ENCODE measurements at regions not wholly inside any gene's neighbourhood (a gene's known extent, or its start where the extent isn't known, plus 50 kb on each side); places are given as distances from the start of the nearest gene placed in this dataset.

GRCh38 chr2:228678110-228678509, 496.6 kb upstream of the SPHKAP start:
- no peak for ATAC-seq

GRCh38 chr2:228675646-228676045, 494.2 kb upstream of the SPHKAP start:
- no peak overlapping the region for H3K4me3 ChIP-seq (ENCODE audit: low read length)
- no peak for ATAC-seq
- no peaks in the 10 kb centered on the region for H3K27me3 ChIP-seq (ENCODE audit: control insufficient read depth, insufficient read depth)
- H3K27ac ChIP-seq (ENCODE audit: low read length): no peak overlapping the region
- no peaks in the 10 kb centered on the region for H3K4me1 ChIP-seq (ENCODE audit: control insufficient read depth, insufficient read depth, low read length)
- no peak for DNase-seq
- no peaks in the 10 kb centered on the region for H3K9me3 ChIP-seq (ENCODE audit: control insufficient read depth, low read length)
- intact Hi-C loops (cut with DNase I): no loop called here

More at GRCh38 chr2:228678110-228678509, 496.6 kb upstream of the SPHKAP start:
- Histone ChIP-seq H3K9me3 (ENCODE audit: control insufficient read depth, low read length) (no peaks in the 10 kb centered on the region), H3K27ac (ENCODE audit: low read length) (no peak overlapping the region), H3K27me3 (ENCODE audit: control insufficient read depth, insufficient read depth) (no peaks in the 10 kb centered on the region), H3K4me1 (ENCODE audit: control insufficient read depth, insufficient read depth, low read length) (no peaks in the 10 kb centered on the region), H3K4me3 (ENCODE audit: low read length) (no peak overlapping the region)
- WGBS: 82% methylated on average over 4 of the region's 4 CpGs
- no peak for DNase-seq
- intact Hi-C loops (cut with DNase I): no loop called here

- 42% methylated on average over 2 of the region's 2 CpGs for WGBS
- H3K9me3 ChIP-seq (ENCODE audit: control insufficient read depth, low read length): no peaks in the 10 kb centered on the region
- no peaks in the 10 kb centered on the region for H3K4me1 ChIP-seq (ENCODE audit: control insufficient read depth, insufficient read depth, low read length)
- intact Hi-C loops (cut with DNase I): no loop called here
- H3K4me3 ChIP-seq (ENCODE audit: low read length): no peak overlapping the region
- no peaks in the 10 kb centered on the region for H3K27me3 ChIP-seq (ENCODE audit: control insufficient read depth, insufficient read depth)
- H3K27ac ChIP-seq (ENCODE audit: low read length): no peak overlapping the region
- ATAC-seq: peak; percentile 72 to 80
- DNase-seq: no peak
Observed at GRCh38 chr2:228675091-228675490, 493.6 kb upstream of the SPHKAP start.

GRCh38 chr2:228673876-228674554, 492.5 kb upstream of the SPHKAP start:
- no peak for DNase-seq
- no peaks in the 10 kb centered on the region for H3K9me3 ChIP-seq (ENCODE audit: control insufficient read depth, low read length)
- H3K4me3 ChIP-seq (ENCODE audit: low read length): no peak overlapping the region
- no peak overlapping the region for H3K27ac ChIP-seq (ENCODE audit: low read length)
- no peaks in the 10 kb centered on the region for H3K4me1 ChIP-seq (ENCODE audit: control insufficient read depth, insufficient read depth, low read length)
- 26% methylated on average over 3 of the region's 3 CpGs for whole genome bisulfite sequencing
- intact Hi-C loops (cut with DNase I): no loop called here
- no peaks in the 10 kb centered on the region for H3K27me3 ChIP-seq (ENCODE audit: control insufficient read depth, insufficient read depth)
- ATAC-seq: peak; percentile 41 to 61

DNA sequence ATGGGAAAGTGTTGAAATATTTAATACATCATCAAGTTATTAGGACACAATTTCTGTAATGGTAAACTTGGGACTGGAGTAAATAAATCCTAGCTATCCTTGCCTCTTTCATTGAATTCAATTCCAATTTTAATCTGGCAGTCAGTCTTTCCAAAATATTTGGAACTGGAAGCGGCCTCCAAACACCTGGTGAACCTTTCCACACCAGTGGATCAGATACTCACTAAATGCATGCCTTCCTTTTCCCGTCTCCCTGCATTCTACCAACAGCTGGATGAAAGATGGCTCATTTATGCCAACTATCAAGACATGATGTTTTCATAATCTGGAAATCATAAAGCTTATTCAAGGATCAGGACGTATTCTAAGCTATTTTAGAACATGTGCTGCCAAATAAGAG, 488.2 kb upstream of the SPHKAP start:
- intact Hi-C loops (cut with DNase I): loop anchor here in 1 of 4 donors (10.0 kb wide), 1 partner anchor 625 kb away; no protein-coding TSS in a partner anchor
- ATAC-seq (no peak), DNase-seq (no peak)
- Histone ChIP-seq H3K27ac (ENCODE audit: low read length) (no peak overlapping the region), H3K4me3 (ENCODE audit: low read length) (no peak overlapping the region), H3K27me3 (ENCODE audit: control insufficient read depth, insufficient read depth) (no peaks in the 10 kb centered on the region), H3K4me1 (ENCODE audit: control insufficient read depth, insufficient read depth, low read length) (no peaks in the 10 kb centered on the region), H3K9me3 (ENCODE audit: control insufficient read depth, low read length) (no peaks in the 10 kb centered on the region)
- WGBS: 33% methylated on average over 3 of the region's 3 CpGs

DNA sequence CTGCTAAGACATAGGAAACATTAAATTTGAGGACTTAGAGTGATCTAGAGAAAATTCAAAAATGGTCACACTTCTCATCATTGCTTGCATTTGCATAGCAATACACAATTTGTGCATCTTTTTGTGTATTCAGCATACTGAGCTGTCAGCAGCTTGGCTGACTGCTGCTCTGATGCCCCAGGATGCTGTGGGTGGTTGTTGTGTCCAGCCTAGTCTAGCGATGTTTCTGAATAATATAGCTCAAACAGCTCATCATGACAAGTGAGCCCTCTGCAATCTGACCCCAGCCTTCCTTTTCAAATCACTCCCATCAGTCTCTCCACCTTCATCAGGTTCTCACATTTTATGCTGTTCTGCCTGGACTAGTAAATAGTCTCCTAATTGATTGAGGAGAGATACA, 483.7 kb upstream of the SPHKAP start:
- no peaks in the 10 kb centered on the region for H3K9me3 ChIP-seq (ENCODE audit: control insufficient read depth, low read length)
- no peak overlapping the region for H3K4me3 ChIP-seq (ENCODE audit: low read length)
- DNase-seq: no peak
- ATAC-seq: no peak
- H3K27ac ChIP-seq (ENCODE audit: low read length): peak overlapping the region; percentile 45
- WGBS: 80% methylated on average over 1 of the region's 1 CpG
- intact Hi-C loops (cut with DNase I): loop anchor here in 1 of 4 donors (10.0 kb wide), 1 partner anchor 620 kb away; no protein-coding TSS in a partner anchor
- no peaks in the 10 kb centered on the region for H3K27me3 ChIP-seq (ENCODE audit: control insufficient read depth, insufficient read depth)
- no peaks in the 10 kb centered on the region for H3K4me1 ChIP-seq (ENCODE audit: control insufficient read depth, insufficient read depth, low read length)

DNA sequence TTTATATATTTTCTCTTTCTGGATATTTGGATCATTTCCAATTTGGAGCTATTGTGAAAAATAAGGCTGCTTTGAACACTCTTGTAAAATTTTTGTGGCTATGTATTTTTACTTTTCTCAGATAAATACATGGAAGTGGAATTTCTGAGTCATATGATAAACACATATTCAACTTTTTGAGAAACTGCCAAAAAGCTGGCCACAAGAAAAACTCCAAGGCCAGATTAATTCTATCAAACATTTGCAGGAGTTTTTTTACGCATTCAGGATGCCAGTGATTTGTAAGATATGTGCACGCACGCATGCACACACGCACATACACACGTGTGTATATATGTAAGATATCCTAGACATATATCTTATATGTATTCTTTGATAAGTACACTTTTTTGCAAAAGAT, 477.5 kb upstream of the SPHKAP start:
- no peaks in the 10 kb centered on the region for H3K27me3 ChIP-seq (ENCODE audit: control insufficient read depth, insufficient read depth)
- H3K27ac ChIP-seq (ENCODE audit: low read length): no peak overlapping the region
- ATAC-seq (no peak), DNase-seq (no peak)
- H3K9me3 ChIP-seq (ENCODE audit: control insufficient read depth, low read length): no peaks in the 10 kb centered on the region
- no peaks in the 10 kb centered on the region for H3K4me1 ChIP-seq (ENCODE audit: control insufficient read depth, insufficient read depth, low read length)
- no peak overlapping the region for H3K4me3 ChIP-seq (ENCODE audit: low read length)
- intact Hi-C loops (cut with DNase I): loop anchor here (5.0 to 10.0 kb wide), 5 partner anchors 344 to 722 kb away; partner anchors contain the start of gene SPHKAP (in 1 of the 4)
- WGBS: 76% methylated on average over 5 of the region's 5 CpGs

DNA sequence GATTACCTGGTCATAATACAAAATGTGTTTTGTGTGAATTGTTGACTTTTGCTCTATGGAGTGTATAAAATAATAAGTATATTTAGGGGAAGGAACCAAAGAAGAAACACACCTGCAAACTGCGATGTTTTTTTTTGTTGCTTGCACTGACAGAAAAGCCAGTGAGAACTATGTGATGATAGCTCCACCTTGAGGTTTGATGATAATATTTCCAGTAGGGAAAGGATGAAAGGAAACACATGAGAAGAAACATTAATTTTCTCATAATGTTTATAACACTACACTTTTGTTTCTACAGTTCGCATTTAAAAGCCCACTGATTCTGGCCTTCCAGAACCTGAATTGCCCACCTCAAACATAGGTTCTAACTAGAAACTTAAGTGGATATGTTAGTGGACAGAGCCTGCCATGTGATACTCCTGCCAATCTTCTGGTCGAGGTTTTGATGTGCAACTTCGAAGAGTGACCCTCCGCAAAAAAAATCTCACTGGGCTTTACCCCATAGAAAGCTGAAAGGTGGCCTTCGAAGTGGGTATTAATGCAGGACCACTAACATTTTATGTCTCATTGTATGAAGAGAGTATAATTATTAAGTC, 476.4 kb upstream of the SPHKAP start:
- Histone ChIP-seq H3K27me3 (ENCODE audit: control insufficient read depth, insufficient read depth) (no peaks in the 10 kb centered on the region), H3K27ac (ENCODE audit: low read length) (no peak overlapping the region), H3K4me3 (ENCODE audit: low read length) (no peak overlapping the region), H3K4me1 (ENCODE audit: control insufficient read depth, insufficient read depth, low read length) (no peaks in the 10 kb centered on the region), H3K9me3 (ENCODE audit: control insufficient read depth, low read length) (no peaks in the 10 kb centered on the region)
- DNase-seq (no peak), ATAC-seq (no peak)
- intact Hi-C loops (cut with DNase I): loop anchor here (5.0 to 10.0 kb wide), 5 partner anchors 343 to 721 kb away; partner anchors contain the start of gene SPHKAP (in 1 of the 4)
- 51% methylated on average over 6 of the region's 6 CpGs for WGBS

DNA sequence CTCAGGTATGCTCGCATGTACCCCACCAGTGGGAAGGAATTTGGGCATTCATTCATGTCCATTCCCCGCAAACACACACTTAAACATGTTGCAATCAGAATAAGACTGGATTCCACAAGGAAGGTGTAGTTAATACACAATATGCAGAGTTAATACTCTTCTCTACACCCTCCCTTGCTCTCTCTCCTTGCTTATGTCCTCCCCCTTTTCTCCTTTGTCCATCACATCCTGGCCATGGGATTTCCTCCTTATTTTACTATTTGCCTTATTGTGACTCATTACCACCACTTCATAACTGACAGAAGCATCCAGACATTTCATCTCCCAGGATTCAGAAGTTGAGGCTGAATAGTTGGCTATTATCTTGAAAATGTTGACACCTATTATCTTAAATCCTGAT, 473.8 kb upstream of the SPHKAP start:
- Histone ChIP-seq H3K27me3 (ENCODE audit: control insufficient read depth, insufficient read depth) (no peaks in the 10 kb centered on the region), H3K4me3 (ENCODE audit: low read length) (no peak overlapping the region), H3K4me1 (ENCODE audit: control insufficient read depth, insufficient read depth, low read length) (no peaks in the 10 kb centered on the region), H3K9me3 (ENCODE audit: control insufficient read depth, low read length) (no peaks in the 10 kb centered on the region), H3K27ac (ENCODE audit: low read length) (no peak overlapping the region)
- 85% methylated on average over 2 of the region's 2 CpGs for WGBS
- intact Hi-C loops (cut with DNase I): loop anchor here (5.0 to 10.0 kb wide), 5 partner anchors 341 to 718 kb away; partner anchors contain the start of gene SPHKAP (in 1 of the 4)
- DNase-seq (no peak), ATAC-seq (no peak)

DNA sequence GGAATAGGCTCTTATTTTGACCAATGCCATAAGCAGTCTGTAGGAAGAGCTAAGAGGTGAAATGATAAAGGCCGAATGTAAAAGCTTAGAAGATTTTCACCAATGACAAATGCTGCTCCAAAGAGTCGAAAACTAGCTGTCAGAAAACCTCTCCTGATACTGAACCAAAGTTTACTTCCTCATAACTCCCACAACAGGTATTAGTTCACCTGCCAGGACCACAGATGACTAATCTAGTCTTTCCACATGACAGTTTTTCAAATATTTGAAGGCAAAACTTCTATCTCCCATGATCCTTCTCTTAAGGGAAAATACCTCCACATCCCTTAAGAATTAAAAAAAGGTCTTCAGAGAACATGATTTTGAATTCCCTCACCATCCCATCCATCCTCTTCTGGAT, 473.2 kb upstream of the SPHKAP start:
- no peaks in the 10 kb centered on the region for H3K9me3 ChIP-seq (ENCODE audit: control insufficient read depth, low read length)
- H3K4me3 ChIP-seq (ENCODE audit: low read length): no peak overlapping the region
- H3K4me1 ChIP-seq (ENCODE audit: control insufficient read depth, insufficient read depth, low read length): no peaks in the 10 kb centered on the region
- no peak for ATAC-seq
- no peak overlapping the region for H3K27ac ChIP-seq (ENCODE audit: low read length)
- 71% methylated on average over 2 of the region's 2 CpGs for WGBS
- no peak for DNase-seq
- intact Hi-C loops (cut with DNase I): loop anchor here (5.0 to 10.0 kb wide), 5 partner anchors 340 to 717 kb away; partner anchors contain the start of gene SPHKAP (in 1 of the 4)
- no peaks in the 10 kb centered on the region for H3K27me3 ChIP-seq (ENCODE audit: control insufficient read depth, insufficient read depth)

DNA sequence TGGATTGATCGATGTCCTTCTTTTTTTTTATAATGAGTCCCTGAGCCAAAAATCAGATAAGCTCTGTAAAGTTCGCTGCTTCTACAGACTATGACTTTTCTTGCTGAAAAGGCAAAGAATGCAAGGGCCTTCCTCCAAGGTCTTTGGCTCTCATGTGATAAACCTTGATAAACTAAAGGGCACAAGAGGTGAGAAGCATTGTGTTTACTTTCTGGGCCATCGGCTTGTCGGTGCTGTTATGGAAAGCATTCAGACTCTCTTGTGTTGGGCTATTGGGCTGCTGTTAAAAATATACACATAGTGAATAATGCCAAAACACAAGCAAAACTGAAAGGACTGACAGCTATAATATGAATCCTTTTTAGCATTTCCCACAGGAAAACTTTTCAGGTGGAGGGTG, 472.4 kb upstream of the SPHKAP start:
- Histone ChIP-seq H3K27ac (ENCODE audit: low read length) (no peak overlapping the region), H3K4me1 (ENCODE audit: control insufficient read depth, insufficient read depth, low read length) (no peaks in the 10 kb centered on the region), H3K27me3 (ENCODE audit: control insufficient read depth, insufficient read depth) (no peaks in the 10 kb centered on the region), H3K9me3 (ENCODE audit: control insufficient read depth, low read length) (no peaks in the 10 kb centered on the region), H3K4me3 (ENCODE audit: low read length) (no peak overlapping the region)
- DNase-seq: no peak
- intact Hi-C loops (cut with DNase I): loop anchor here (10.0 kb wide), 4 partner anchors 339 to 609 kb away; partner anchors contain the start of gene SPHKAP (in 1 of the 4)
- ATAC-seq: no peak
- WGBS: 43% methylated on average over 4 of the region's 4 CpGs

Measured in right cardiac atrium (tissue), 5 donors.